ENCODE measurements at regions not wholly inside any gene's neighbourhood (a gene's known extent, or its start where the extent isn't known, plus 50 kb on each side); places are given as distances from the start of the nearest gene placed in this dataset.

DNA sequence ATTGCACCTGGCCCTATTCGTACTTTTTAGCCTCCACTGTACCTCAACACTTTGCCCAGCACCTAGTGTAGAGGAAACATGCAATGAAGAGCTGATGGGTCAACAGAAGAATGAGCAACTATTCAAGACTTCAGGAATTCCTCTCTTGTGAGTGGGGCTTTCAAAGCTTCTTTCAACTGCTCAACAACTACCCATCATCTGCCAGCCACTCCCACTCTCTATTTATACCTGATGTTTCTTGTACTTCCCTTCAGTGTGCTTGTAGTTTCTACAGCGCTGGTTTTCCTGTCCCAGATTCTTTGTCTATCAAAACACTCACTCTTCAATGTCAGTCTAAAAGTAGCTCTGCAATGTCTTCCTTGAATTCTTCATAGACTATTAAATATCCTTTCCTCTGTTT is 168.3 kb upstream of the LPP start:
- ChIA-PET POLR2A (no interaction called here), CTCF (no interaction called here)
- no peak overlapping the region; the same call in 1 of the 2 replicates for H3K27ac Mint-ChIP-seq
- no peak overlapping the region for H3K4me3 Mint-ChIP-seq
- no peaks in the 10 kb centered on the region for H3K36me3 Mint-ChIP-seq
- ATAC-seq (no peak), DNase-seq (ENCODE audit: low spot score) (no peak)
- peaks cover 19% of the 10 kb centered on the region for H3K4me1 Mint-ChIP-seq
- TF ChIP-seq, protein P1, sequence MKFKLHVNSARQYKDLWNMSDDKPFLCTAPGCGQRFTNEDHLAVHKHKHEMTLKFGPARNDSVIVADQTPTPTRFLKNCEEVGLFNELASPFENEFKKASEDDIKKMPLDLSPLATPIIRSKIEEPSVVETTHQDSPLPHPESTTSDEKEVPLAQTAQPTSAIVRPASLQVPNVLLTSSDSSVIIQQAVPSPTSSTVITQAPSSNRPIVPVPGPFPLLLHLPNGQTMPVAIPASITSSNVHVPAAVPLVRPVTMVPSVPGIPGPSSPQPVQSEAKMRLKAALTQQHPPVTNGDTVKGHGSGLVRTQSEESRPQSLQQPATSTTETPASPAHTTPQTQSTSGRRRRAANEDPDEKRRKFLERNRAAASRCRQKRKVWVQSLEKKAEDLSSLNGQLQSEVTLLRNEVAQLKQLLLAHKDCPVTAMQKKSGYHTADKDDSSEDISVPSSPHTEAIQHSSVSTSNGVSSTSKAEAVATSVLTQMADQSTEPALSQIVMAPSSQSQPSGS (CRISPR knock-in tag; IDR thresholded peaks at IDR 0.05; ENCODE audit: borderline replicate concordance, low read depth): no peak
- TF ChIP-seq, protein P2, sequence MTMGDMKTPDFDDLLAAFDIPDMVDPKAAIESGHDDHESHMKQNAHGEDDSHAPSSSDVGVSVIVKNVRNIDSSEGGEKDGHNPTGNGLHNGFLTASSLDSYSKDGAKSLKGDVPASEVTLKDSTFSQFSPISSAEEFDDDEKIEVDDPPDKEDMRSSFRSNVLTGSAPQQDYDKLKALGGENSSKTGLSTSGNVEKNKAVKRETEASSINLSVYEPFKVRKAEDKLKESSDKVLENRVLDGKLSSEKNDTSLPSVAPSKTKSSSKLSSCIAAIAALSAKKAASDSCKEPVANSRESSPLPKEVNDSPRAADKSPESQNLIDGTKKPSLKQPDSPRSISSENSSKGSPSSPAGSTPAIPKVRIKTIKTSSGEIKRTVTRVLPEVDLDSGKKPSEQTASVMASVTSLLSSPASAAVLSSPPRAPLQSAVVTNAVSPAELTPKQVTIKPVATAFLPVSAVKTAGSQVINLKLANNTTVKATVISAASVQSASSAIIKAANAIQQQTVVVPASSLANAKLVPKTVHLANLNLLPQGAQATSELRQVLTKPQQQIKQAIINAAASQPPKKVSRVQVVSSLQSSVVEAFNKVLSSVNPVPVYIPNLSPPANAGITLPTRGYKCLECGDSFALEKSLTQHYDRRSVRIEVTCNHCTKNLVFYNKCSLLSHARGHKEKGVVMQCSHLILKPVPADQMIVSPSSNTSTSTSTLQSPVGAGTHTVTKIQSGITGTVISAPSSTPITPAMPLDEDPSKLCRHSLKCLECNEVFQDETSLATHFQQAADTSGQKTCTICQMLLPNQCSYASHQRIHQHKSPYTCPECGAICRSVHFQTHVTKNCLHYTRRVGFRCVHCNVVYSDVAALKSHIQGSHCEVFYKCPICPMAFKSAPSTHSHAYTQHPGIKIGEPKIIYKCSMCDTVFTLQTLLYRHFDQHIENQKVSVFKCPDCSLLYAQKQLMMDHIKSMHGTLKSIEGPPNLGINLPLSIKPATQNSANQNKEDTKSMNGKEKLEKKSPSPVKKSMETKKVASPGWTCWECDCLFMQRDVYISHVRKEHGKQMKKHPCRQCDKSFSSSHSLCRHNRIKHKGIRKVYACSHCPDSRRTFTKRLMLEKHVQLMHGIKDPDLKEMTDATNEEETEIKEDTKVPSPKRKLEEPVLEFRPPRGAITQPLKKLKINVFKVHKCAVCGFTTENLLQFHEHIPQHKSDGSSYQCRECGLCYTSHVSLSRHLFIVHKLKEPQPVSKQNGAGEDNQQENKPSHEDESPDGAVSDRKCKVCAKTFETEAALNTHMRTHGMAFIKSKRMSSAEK (CRISPR knock-in tag; IDR thresholded peaks at IDR 0.05; ENCODE audit: borderline replicate concordance): no peak
- TF ChIP-seq TEAD4 (CRISPR knock-in tag; IDR thresholded peaks at IDR 0.05): no peak
- TF ChIP-seq HMGA2 (CRISPR knock-in tag; IDR thresholded peaks at IDR 0.05): no peak
- TF ChIP-seq KAT7 (CRISPR knock-in tag; IDR thresholded peaks at IDR 0.05; ENCODE audit: borderline replicate concordance): no peak
- TF ChIP-seq GABPB1 (CRISPR knock-in tag; IDR thresholded peaks at IDR 0.05): no peak
- TF ChIP-seq, protein P3, sequence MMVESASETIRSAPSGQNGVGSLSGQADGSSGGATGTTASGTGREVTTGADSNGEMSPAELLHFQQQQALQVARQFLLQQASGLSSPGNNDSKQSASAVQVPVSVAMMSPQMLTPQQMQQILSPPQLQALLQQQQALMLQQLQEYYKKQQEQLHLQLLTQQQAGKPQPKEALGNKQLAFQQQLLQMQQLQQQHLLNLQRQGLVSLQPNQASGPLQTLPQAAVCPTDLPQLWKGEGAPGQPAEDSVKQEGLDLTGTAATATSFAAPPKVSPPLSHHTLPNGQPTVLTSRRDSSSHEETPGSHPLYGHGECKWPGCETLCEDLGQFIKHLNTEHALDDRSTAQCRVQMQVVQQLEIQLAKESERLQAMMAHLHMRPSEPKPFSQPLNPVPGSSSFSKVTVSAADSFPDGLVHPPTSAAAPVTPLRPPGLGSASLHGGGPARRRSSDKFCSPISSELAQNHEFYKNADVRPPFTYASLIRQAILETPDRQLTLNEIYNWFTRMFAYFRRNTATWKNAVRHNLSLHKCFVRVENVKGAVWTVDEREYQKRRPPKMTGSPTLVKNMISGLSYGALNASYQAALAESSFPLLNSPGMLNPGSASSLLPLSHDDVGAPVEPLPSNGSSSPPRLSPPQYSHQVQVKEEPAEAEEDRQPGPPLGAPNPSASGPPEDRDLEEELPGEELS (CRISPR knock-in tag; IDR thresholded peaks at IDR 0.05): no peak
- TF ChIP-seq, protein P4, sequence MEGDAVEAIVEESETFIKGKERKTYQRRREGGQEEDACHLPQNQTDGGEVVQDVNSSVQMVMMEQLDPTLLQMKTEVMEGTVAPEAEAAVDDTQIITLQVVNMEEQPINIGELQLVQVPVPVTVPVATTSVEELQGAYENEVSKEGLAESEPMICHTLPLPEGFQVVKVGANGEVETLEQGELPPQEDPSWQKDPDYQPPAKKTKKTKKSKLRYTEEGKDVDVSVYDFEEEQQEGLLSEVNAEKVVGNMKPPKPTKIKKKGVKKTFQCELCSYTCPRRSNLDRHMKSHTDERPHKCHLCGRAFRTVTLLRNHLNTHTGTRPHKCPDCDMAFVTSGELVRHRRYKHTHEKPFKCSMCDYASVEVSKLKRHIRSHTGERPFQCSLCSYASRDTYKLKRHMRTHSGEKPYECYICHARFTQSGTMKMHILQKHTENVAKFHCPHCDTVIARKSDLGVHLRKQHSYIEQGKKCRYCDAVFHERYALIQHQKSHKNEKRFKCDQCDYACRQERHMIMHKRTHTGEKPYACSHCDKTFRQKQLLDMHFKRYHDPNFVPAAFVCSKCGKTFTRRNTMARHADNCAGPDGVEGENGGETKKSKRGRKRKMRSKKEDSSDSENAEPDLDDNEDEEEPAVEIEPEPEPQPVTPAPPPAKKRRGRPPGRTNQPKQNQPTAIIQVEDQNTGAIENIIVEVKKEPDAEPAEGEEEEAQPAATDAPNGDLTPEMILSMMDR (IDR thresholded peaks at IDR 0.05): no peak
- TF ChIP-seq, protein P5, sequence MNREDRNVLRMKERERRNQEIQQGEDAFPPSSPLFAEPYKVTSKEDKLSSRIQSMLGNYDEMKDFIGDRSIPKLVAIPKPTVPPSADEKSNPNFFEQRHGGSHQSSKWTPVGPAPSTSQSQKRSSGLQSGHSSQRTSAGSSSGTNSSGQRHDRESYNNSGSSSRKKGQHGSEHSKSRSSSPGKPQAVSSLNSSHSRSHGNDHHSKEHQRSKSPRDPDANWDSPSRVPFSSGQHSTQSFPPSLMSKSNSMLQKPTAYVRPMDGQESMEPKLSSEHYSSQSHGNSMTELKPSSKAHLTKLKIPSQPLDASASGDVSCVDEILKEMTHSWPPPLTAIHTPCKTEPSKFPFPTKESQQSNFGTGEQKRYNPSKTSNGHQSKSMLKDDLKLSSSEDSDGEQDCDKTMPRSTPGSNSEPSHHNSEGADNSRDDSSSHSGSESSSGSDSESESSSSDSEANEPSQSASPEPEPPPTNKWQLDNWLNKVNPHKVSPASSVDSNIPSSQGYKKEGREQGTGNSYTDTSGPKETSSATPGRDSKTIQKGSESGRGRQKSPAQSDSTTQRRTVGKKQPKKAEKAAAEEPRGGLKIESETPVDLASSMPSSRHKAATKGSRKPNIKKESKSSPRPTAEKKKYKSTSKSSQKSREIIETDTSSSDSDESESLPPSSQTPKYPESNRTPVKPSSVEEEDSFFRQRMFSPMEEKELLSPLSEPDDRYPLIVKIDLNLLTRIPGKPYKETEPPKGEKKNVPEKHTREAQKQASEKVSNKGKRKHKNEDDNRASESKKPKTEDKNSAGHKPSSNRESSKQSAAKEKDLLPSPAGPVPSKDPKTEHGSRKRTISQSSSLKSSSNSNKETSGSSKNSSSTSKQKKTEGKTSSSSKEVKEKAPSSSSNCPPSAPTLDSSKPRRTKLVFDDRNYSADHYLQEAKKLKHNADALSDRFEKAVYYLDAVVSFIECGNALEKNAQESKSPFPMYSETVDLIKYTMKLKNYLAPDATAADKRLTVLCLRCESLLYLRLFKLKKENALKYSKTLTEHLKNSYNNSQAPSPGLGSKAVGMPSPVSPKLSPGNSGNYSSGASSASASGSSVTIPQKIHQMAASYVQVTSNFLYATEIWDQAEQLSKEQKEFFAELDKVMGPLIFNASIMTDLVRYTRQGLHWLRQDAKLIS (CRISPR knock-in tag; IDR thresholded peaks at IDR 0.05; ENCODE audit: borderline replicate concordance): no peak
- TF ChIP-seq NR3C1 (CRISPR knock-in tag; conservative IDR thresholded peaks at IDR 0.05; ENCODE audit: low read depth): no peak
- no peak for TF ChIP-seq ERG (CRISPR knock-in tag; IDR thresholded peaks at IDR 0.05)
- no peak for TF ChIP-seq FOXJ3 (CRISPR knock-in tag; IDR thresholded peaks at IDR 0.05; ENCODE audit: borderline replicate concordance)
- no peaks in the 10 kb centered on the region for H3K9me3 Mint-ChIP-seq
- H3K27me3 Mint-ChIP-seq (ENCODE audit: low read depth): no peaks in the 10 kb centered on the region

Measured in WTC11 (cell line).